Common myeloid progenitor, CD34-positive (primary cell): ENCODE measurements at regions not wholly inside any gene's neighbourhood (a gene's known extent, or its start where the extent isn't known, plus 50 kb on each side); places are given as distances from the start of the nearest gene placed in this dataset.

Source experiments
- CTCF ChIA-PET: fragments of 350-600 bp; sonication (Branson Sonifier 250); formaldehyde crosslinking; loops from one replicate; lab custom pipeline; 2021; ENCODE audit warnings: antibody characterized with exemption; lab: Charles Lee
- POLR2A ChIA-PET: fragments of 350-600 bp; sonication (Branson Sonifier 250); formaldehyde crosslinking; loops from one replicate; lab custom pipeline; 2021; ENCODE audit warnings: antibody characterized with exemption; lab: Charles Lee
- DNase-seq, 3 donors: peaks; one replicate each; pipeline versions ENCODE4 v3.0.0 to v3.0.0-alpha.2; 2013
- H3K27ac ChIP-seq, 2 experiments: 1 replicate in 1 of 2; 2 replicates in 1 of 2; pipeline ENCODE4 v1.7.0; 2013; ENCODE audit warnings: inconsistent platforms in 2 of 2, low read length in 2 of 2, mild to moderate bottlenecking in 2 of 2, low read depth in 1 of 2, moderate library complexity in 1 of 2; ENCODE audit not compliant: severe bottlenecking in 2 of 2, insufficient read depth in 1 of 2, poor library complexity in 1 of 2
- H3K27me3 ChIP-seq, 5 experiments: replicated peaks in 2 of 5; 1 replicate in 3 of 5; 2 replicates in 2 of 5; pipeline versions ENCODE4 v1.6.1 to v1.7.0; 2013; ENCODE audit warnings: low read length in 4 of 5, mild to moderate bottlenecking in 2 of 5, moderate library complexity in 2 of 5, inconsistent platforms in 1 of 5; ENCODE audit not compliant: insufficient read depth in 5 of 5, control insufficient read depth in 4 of 5
- H3K36me3 ChIP-seq, 4 experiments: 1 replicate in 2 of 4; 2 replicates in 2 of 4; pipeline versions ENCODE4 v1.6.1 to v1.7.0; 2013; ENCODE audit warnings: low read length in 3 of 4, control low read depth in 1 of 4, mild to moderate bottlenecking in 1 of 4; ENCODE audit not compliant: control insufficient read depth in 4 of 4, insufficient read depth in 4 of 4
- H3K4me1 ChIP-seq, 4 experiments: 1 replicate in 3 of 4; 2 replicates in 1 of 4; pipeline versions ENCODE4 v1.6.1 to v1.7.1; 2013; ENCODE audit warnings: low read length in 3 of 4, mild to moderate bottlenecking in 3 of 4, control low read depth in 1 of 4, inconsistent platforms in 1 of 4, moderate library complexity in 1 of 4; ENCODE audit not compliant: control insufficient read depth in 4 of 4, insufficient read depth in 4 of 4; ENCODE audit errors: control extremely low read depth in 1 of 4
- H3K4me3 ChIP-seq, 7 experiments: 1 replicate in 4 of 7; 2 replicates in 3 of 7; pipeline versions ENCODE4 v1.5.1 to v1.7.0; 2013; ENCODE audit warnings: mild to moderate bottlenecking in 7 of 7, low read length in 6 of 7, moderate library complexity in 6 of 7, inconsistent platforms in 2 of 7, low read depth in 2 of 7, control low read depth in 1 of 7; ENCODE audit not compliant: insufficient read depth in 4 of 7, control insufficient read depth in 1 of 7; ENCODE audit errors: extremely low read depth in 1 of 7
- H3K9me3 ChIP-seq, 5 experiments: 1 replicate in 4 of 5; 2 replicates in 1 of 5; pipeline versions ENCODE4 v1.6.1 to v1.7.1; 2013; ENCODE audit warnings: low read length in 4 of 5, mild to moderate bottlenecking in 2 of 5, inconsistent platforms in 1 of 5, low read depth in 1 of 5, moderate library complexity in 1 of 5; ENCODE audit not compliant: control insufficient read depth in 4 of 5, insufficient read depth in 2 of 5; ENCODE audit errors: control extremely low read depth in 1 of 5
- WGBS: methylation state at CpG from one replicate; pipeline ENCODE4 v1.1.5; 2013; ENCODE audit not compliant: insufficient coverage; 5-methylcytosine and 5-hydroxymethylcytosine counted together

DNA sequence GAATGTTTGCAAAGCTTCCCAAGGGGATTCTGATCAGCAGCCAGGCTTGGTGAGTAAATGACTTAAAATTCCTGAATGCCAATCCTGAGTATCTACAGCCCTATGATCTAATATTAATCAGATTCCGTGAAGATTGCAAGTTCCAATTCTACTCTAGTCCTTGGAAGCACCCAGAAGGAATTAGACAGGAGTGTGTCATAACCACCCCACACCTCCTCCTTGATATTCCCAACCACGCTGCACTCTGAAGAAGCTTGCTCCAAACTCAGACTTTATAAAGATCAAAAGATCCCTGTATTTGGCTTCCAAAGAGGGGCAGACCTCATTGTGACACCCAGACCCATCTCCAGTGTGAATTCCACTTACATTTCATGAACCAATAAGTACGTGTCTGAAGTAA is 306.0 kb downstream of the BCL11B start:
- H3K9me3 ChIP-seq = no peaks in the 10 kb centered on the region
- DNase-seq = no peak
- no peak overlapping the region for H3K4me3 ChIP-seq
- no peak overlapping the region for H3K27ac ChIP-seq
- H3K4me1 ChIP-seq = no peaks in the 10 kb centered on the region
- WGBS = 94% methylated on average over 2 of the region's 3 CpGs
- CTCF ChIA-PET = no interaction called here
- POLR2A ChIA-PET = no interaction called here
- H3K27me3 ChIP-seq = peaks cover 0 to 4% (median 0%) of the 10 kb centered on the region in 5 experiments
- H3K36me3 ChIP-seq = no peaks in the 10 kb centered on the region

DNA sequence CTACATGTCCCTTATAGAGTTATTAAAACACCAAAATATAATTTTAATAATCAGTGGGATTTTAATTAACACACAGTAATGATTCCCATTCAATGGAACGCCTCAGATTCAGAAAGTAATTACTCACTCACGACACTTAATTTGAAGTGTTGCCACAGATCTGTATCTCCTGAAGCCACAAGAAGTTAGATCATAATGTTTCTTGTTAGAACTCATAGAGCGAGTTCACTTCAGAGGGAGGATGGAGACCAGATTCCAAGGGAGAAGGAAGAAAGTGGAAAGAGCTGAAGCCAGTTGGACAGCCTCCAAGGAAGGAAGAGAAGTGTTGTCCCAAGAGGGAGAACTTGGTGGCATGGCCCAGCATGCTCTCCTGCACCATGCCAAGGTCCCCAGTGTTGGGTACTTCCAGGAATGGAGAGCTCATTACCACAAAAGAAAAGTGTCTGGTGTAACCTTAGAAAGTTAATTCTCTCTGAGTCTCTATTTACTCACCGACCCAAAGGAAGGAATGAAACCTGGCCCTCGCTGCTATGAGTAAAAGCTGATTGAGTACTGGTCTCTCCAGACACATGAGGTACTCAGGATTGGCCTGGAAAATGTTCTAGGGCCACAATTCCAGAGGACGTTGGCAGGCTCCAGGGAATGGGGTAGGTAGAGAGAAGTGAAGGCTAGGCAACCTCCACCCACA is 305.4 kb downstream of the BCL11B start:
- Histone ChIP-seq H3K4me1 (no peaks in the 10 kb centered on the region), H3K9me3 (no peaks in the 10 kb centered on the region), H3K27me3 (peaks cover 0 to 4% (median 0%) of the 10 kb centered on the region in 5 experiments), H3K4me3 (no peak overlapping the region), H3K36me3 (no peaks in the 10 kb centered on the region), H3K27ac (no peak overlapping the region)
- DNase-seq = no peak
- 97% methylated on average over 3 of the region's 6 CpGs for WGBS
- ChIA-PET POLR2A (no interaction called here), CTCF (no interaction called here)

DNA sequence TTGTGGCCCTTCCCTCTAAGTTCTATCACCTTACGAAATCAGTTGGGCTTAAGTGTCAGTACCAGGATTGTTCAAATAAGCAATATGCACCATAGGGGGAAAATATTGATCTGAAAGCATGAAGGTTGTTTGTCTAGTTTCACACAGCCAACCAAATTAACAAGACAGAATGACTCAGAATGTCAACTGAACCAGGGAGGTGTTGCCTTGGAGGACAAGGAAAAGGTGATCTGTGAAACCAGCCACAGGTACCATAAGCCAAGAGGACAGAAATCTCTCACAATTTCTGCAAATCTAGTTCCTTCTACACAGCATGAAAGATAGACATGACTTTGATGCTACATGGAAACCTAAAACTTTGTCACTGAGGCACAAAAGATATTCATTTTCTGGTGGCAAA is 297.9 kb downstream of the BCL11B start:
- no peak overlapping the region for H3K27ac ChIP-seq
- CTCF ChIA-PET = no interaction called here
- H3K4me3 ChIP-seq = no peak overlapping the region
- H3K36me3 ChIP-seq = no peaks in the 10 kb centered on the region
- H3K4me1 ChIP-seq = no peaks in the 10 kb centered on the region
- WGBS = no CpG with 5 or more reads among the region's 1 CpG
- peaks cover 0 to 4% (median 0%) of the 10 kb centered on the region in 5 experiments for H3K27me3 ChIP-seq
- DNase-seq = no peak
- POLR2A ChIA-PET = no interaction called here
- no peaks in the 10 kb centered on the region for H3K9me3 ChIP-seq

DNA sequence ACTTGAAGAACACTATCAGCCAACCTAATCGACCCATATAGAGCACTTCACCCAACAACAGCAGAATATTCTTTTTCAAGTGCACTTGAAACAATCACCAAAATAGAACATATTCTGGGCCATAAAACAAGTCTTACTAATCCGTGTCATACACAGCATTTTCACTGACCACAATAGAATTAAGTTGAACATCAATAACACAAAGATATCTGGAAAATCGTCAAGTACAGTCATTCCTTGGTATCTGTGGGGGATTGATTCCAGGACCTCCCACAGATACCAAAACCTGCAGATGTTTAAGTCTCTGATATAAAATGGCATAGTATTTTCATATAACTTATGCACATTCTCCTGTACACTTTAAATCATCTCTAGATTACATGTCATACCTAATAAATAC is 295.7 kb downstream of the BCL11B start:
- no peak overlapping the region for H3K4me3 ChIP-seq
- no peak for DNase-seq
- H3K4me1 ChIP-seq = no peaks in the 10 kb centered on the region
- H3K27me3 ChIP-seq = peaks cover 0 to 4% (median 0%) of the 10 kb centered on the region in 5 experiments
- WGBS = 67% methylated on average over 1 of the region's 3 CpGs
- no peaks in the 10 kb centered on the region for H3K36me3 ChIP-seq
- H3K9me3 ChIP-seq = no peaks in the 10 kb centered on the region
- POLR2A ChIA-PET = no interaction called here
- H3K27ac ChIP-seq = no peak overlapping the region
- CTCF ChIA-PET = no interaction called here

DNA sequence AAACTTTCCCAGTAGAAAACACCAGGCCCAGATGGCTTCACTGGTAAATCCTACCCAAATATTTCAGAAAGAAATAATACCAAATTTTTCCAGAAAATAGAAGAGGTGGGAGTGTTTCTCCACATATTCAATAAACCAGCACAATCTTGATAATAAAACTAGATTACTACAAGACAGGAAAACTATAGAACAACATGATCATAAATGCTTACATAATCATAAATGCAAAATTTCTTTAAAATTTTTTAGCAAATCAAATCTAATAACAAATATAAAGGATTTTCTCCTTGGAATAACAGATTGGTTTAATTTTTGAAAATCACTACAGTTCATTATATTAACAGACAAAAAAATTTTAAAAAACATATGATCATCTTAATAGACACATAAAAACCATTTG is 294.5 kb downstream of the BCL11B start:
- Histone ChIP-seq H3K27ac (no peak overlapping the region), H3K4me1 (no peaks in the 10 kb centered on the region), H3K27me3 (peaks cover 0 to 4% (median 0%) of the 10 kb centered on the region in 5 experiments), H3K9me3 (no peaks in the 10 kb centered on the region), H3K36me3 (no peaks in the 10 kb centered on the region), H3K4me3 (no peak overlapping the region)
- ChIA-PET POLR2A (no interaction called here), CTCF (no interaction called here)
- DNase-seq = no peak

DNA sequence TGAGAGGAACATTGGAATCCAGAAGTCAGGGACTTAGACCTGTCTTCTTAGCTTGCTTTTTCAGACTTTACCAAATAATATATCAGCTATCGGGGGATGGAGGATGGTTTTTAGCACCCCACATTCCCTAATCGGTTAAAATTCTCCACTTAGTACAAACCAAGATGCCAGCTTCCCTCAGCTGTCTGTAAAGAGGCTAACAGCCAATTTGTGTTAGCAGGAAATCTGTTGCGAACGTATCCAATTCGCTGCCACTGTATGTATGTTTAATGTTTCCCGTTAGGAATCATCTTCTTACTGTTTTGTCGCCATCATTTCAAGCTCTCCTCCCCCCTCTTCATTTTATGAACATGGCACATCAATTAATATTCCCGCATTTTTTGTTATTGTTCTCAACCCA is 289.0 kb downstream of the BCL11B start:
- no peak overlapping the region for H3K4me3 ChIP-seq
- CTCF ChIA-PET = no interaction called here
- DNase-seq = no peak
- no peaks in the 10 kb centered on the region for H3K9me3 ChIP-seq
- H3K27me3 ChIP-seq = no peaks in the 10 kb centered on the region
- H3K36me3 ChIP-seq = no peaks in the 10 kb centered on the region
- no peak overlapping the region for H3K27ac ChIP-seq
- WGBS = 83% methylated on average over 4 of the region's 8 CpGs
- POLR2A ChIA-PET = no interaction called here
- no peaks in the 10 kb centered on the region for H3K4me1 ChIP-seq

DNA sequence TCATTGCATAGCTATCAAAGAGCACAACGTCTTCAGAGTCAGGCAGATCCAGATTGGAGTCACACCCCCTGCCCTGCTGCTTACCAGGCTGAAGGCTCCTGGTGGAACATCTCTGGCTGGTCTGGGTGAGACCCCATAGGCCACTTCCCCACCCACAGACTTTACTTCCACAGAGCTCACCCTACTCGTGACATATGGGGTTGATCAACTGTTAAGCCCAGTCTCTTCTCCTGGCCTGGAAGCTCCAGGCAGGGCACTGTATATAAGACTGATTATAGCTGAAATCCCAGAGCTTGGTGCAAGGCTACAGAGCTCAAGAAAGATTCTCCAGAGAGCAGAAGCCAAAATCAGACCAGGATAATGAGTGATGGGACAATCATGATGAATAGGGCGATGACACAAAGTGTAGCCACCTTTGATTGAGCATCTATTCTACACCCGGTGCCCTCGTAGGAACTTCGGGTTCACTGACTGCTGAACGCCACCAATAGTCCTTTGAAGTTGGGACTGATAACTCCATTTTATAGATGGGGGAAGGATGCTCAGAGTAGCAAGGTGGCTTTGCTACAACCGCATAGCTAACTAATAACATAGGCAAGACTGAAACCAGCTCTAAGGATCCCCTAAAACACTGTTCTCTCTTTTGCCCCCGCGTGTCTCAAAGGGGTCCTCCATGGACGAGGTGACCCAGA is 287.8 kb downstream of the BCL11B start:
- H3K27ac ChIP-seq = no peak overlapping the region
- WGBS = 99% methylated on average over 9 of the region's 11 CpGs
- H3K36me3 ChIP-seq = no peaks in the 10 kb centered on the region
- no peaks in the 10 kb centered on the region for H3K27me3 ChIP-seq
- CTCF ChIA-PET = no interaction called here
- POLR2A ChIA-PET = no interaction called here
- DNase-seq = no peak
- H3K4me1 ChIP-seq = no peaks in the 10 kb centered on the region
- H3K4me3 ChIP-seq = no peak overlapping the region
- H3K9me3 ChIP-seq = no peaks in the 10 kb centered on the region
